Hepatocyte (in vitro differentiated cells): ENCODE measurements at regions not wholly inside any gene's neighbourhood (a gene's known extent, or its start where the extent isn't known, plus 50 kb on each side); places are given as distances from the start of the nearest gene placed in this dataset.

Experiments
- DNase-seq: peaks from one replicate; pipeline ENCODE4 v3.0.0-alpha.2; 2016; ENCODE audit warnings: low spot score
- H2AFZ ChIP-seq: fragments of 200-600 bp; sonication (generic); 2 replicates; pipeline ENCODE4 v1.6.0; 2016; ENCODE audit warnings: antibody characterized with exemption, mild to moderate bottlenecking
- H3K27ac ChIP-seq: fragments of 200-600 bp; sonication (generic); 2 replicates; pipeline ENCODE4 v1.5.1; 2016; ENCODE audit warnings: mild to moderate bottlenecking
- H3K27me3 ChIP-seq: fragments of 200-600 bp; sonication (generic); 2 replicates; pipeline ENCODE4 v1.6.1; 2016
- H3K36me3 ChIP-seq: fragments of 200-600 bp; sonication (generic); replicated peaks from 2 replicates; pipeline ENCODE4 v1.5.1; 2016; ENCODE audit warnings: low read depth; ENCODE audit not compliant: insufficient read depth
- H3K4me1 ChIP-seq: fragments of 200-600 bp; sonication (generic); 2 replicates; pipeline ENCODE4 v1.5.1; 2016; ENCODE audit warnings: mild to moderate bottlenecking, moderate library complexity; ENCODE audit not compliant: insufficient read depth
- H3K4me2 ChIP-seq: fragments of 200-600 bp; sonication (generic); 2 replicates; pipeline ENCODE4 v1.6.0; 2016
- H3K4me3 ChIP-seq: fragments of 200-600 bp; sonication (generic); 2 replicates; pipeline ENCODE4 v1.5.1; 2016; ENCODE audit warnings: mild to moderate bottlenecking
- H3K79me2 ChIP-seq: fragments of 200-600 bp; sonication (generic); 2 replicates; pipeline ENCODE4 v1.6.0; 2017; ENCODE audit warnings: mild to moderate bottlenecking
- H3K9me2 ChIP-seq: fragments of 200-600 bp; sonication (generic); replicated peaks from 2 replicates; pipeline ENCODE4 v1.6.0; 2017; ENCODE audit warnings: mild to moderate bottlenecking; ENCODE audit not compliant: insufficient read depth
- H3K9me3 ChIP-seq: fragments of 200-600 bp; sonication (generic); 2 replicates; pipeline ENCODE4 v1.5.1; 2016; ENCODE audit warnings: low read depth, mild to moderate bottlenecking
- H4K20me1 ChIP-seq: fragments of 200-600 bp; sonication (generic); 2 replicates; pipeline ENCODE4 v1.6.0; 2016; ENCODE audit warnings: mild to moderate bottlenecking; ENCODE audit not compliant: insufficient read depth, poor library complexity, severe bottlenecking
- CTCF ChIP-seq: fragments of 200-600 bp; sonication (generic); IDR thresholded peaks from 2 replicates; pipeline ENCODE4 v1.5.1; 2016; ENCODE audit warnings: antibody characterized with exemption, mild to moderate bottlenecking; ENCODE audit not compliant: poor library complexity
- EZH2 ChIP-seq: fragments of 200-600 bp; sonication (generic); IDR thresholded peaks from 2 replicates; pipeline ENCODE4 v1.6.1; 2016; ENCODE audit warnings: antibody characterized with exemption, mild to moderate bottlenecking, borderline replicate concordance
- EZH2phosphoT487 ChIP-seq: fragments of 200-600 bp; sonication (generic); IDR thresholded peaks from one replicate; pipeline ENCODE4 v1.6.1; 2018; ENCODE audit warnings: antibody characterized with exemption, mild to moderate bottlenecking, low read depth, moderate library complexity; ENCODE audit not compliant: unreplicated experiment, severe bottlenecking
- WGBS: methylation state at CpG from one replicate; pipeline ENCODE4 v1.1.6; 2016; ENCODE audit warnings: low lambda C conversion rate; ENCODE audit errors: missing lambda C conversion rate; 5-methylcytosine and 5-hydroxymethylcytosine counted together

GRCh38 chr18:24659827-24660720 is 199.6 kb downstream of the HRH4 start:
- no peak overlapping the region for H3K4me3 ChIP-seq
- H3K9me2 ChIP-seq: no peaks in the 10 kb centered on the region
- WGBS: 85% methylated on average over 21 of the region's 21 CpGs
- no peak overlapping the region for H2AFZ ChIP-seq
- no peak overlapping the region for H3K27ac ChIP-seq
- no peak for DNase-seq
- no peaks in the 10 kb centered on the region for H3K79me2 ChIP-seq
- no peaks in the 10 kb centered on the region for H3K27me3 ChIP-seq
- H3K4me1 ChIP-seq: peaks cover 3% of the 10 kb centered on the region
- TF ChIP-seq EZH2: no peak
- TF ChIP-seq EZH2phosphoT487: no peak
- no peak for TF ChIP-seq CTCF
- peak overlapping the region; percentile 19 for H3K4me2 ChIP-seq
- no peaks in the 10 kb centered on the region for H3K9me3 ChIP-seq
- no peaks in the 10 kb centered on the region for H4K20me1 ChIP-seq
- no peaks in the 10 kb centered on the region for H3K36me3 ChIP-seq

GRCh38 chr18:24660956-24661355 is 200.5 kb downstream of the HRH4 start:
- no peaks in the 10 kb centered on the region for H3K9me3 ChIP-seq
- WGBS: 75% methylated on average over 1 of the region's 1 CpG
- no peaks in the 10 kb centered on the region for H3K36me3 ChIP-seq
- TF ChIP-seq CTCF: no peak
- TF ChIP-seq EZH2phosphoT487: no peak
- TF ChIP-seq EZH2: no peak
- H3K27me3 ChIP-seq: no peaks in the 10 kb centered on the region
- H2AFZ ChIP-seq: no peak overlapping the region
- H3K9me2 ChIP-seq: no peaks in the 10 kb centered on the region
- H3K4me2 ChIP-seq: no peak overlapping the region
- H3K4me1 ChIP-seq: peaks cover 3% of the 10 kb centered on the region
- no peaks in the 10 kb centered on the region for H3K79me2 ChIP-seq
- DNase-seq: no peak
- no peak overlapping the region for H3K4me3 ChIP-seq
- H3K27ac ChIP-seq: no peak overlapping the region
- no peaks in the 10 kb centered on the region for H4K20me1 ChIP-seq

DNA sequence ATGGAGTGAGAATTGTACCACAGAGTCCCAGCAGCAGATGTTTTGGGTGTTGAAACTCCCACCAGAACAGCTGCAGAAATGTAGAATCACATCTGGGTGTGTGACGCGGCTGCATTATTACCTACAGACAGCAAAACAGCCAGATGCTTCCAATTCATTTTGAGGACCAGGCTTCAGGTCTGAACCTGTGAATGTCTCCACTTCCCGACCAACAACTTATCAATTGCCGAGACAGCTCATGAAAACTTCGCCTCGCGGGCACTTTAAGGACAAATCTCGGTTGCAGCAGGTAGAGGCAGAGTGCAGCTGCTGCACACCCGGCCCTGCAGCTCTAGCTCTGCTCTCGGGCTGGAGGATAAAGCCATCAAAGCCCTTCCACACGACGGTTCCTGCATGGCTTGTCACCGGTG is 202.0 kb downstream of the HRH4 start:
- no peaks in the 10 kb centered on the region for H3K36me3 ChIP-seq
- WGBS: 75% methylated on average over 13 of the region's 13 CpGs
- no peaks in the 10 kb centered on the region for H4K20me1 ChIP-seq
- H3K4me3 ChIP-seq: no peak overlapping the region
- H3K79me2 ChIP-seq: no peaks in the 10 kb centered on the region
- H3K27ac ChIP-seq: no peak overlapping the region
- H3K9me2 ChIP-seq: no peaks in the 10 kb centered on the region
- H3K4me2 ChIP-seq: no peak overlapping the region
- H2AFZ ChIP-seq: no peak overlapping the region
- peaks cover 3% of the 10 kb centered on the region for H3K4me1 ChIP-seq
- no peak for DNase-seq
- H3K27me3 ChIP-seq: no peaks in the 10 kb centered on the region
- TF ChIP-seq EZH2: no peak
- no peak for TF ChIP-seq CTCF
- TF ChIP-seq EZH2phosphoT487: no peak
- no peaks in the 10 kb centered on the region for H3K9me3 ChIP-seq
